Mesendoderm (in vitro differentiated cells): ENCODE measurements at regions not wholly inside any gene's neighbourhood (a gene's known extent, or its start where the extent isn't known, plus 50 kb on each side); places are given as distances from the start of the nearest gene placed in this dataset.

ENCODE experiments used
- DNase-seq: peaks from one replicate; pipeline ENCODE4 v3.0.0; 2013
- H2AK5ac ChIP-seq: 2 replicates; pipeline ENCODE4 v1.6.1; 2013; ENCODE audit warnings: low read length, inconsistent platforms
- H2BK120ac ChIP-seq: 2 replicates; pipeline ENCODE4 v1.6.1; 2013; ENCODE audit warnings: low read depth, mild to moderate bottlenecking, low read length, moderate library complexity, mixed read lengths
- H2BK15ac ChIP-seq: replicated peaks from 2 replicates; pipeline ENCODE4 v1.6.1; 2013; ENCODE audit warnings: low read depth, mild to moderate bottlenecking, moderate library complexity
- H2BK5ac ChIP-seq: 2 replicates; pipeline ENCODE4 v1.6.1; 2013; ENCODE audit warnings: low read length, inconsistent platforms
- H3K18ac ChIP-seq: 2 replicates; pipeline ENCODE4 v1.6.1; 2013; ENCODE audit warnings: mild to moderate bottlenecking, low read length, mixed read lengths
- H3K23ac ChIP-seq: one replicate; pipeline ENCODE4 v1.6.1; 2013; ENCODE audit warnings: low read length
- H3K27ac ChIP-seq: 2 replicates; pipeline ENCODE4 v1.5.1; 2013; ENCODE audit warnings: low read depth, mild to moderate bottlenecking, inconsistent platforms, low read length, moderate library complexity
- H3K27me3 ChIP-seq: 2 replicates; pipeline ENCODE4 v1.6.1; 2013; ENCODE audit warnings: low read length, control low read depth, mild to moderate bottlenecking, inconsistent platforms; ENCODE audit not compliant: insufficient read depth, poor library complexity
- H3K36me3 ChIP-seq: 2 replicates; pipeline ENCODE4 v1.6.1; 2013; ENCODE audit warnings: low read length, inconsistent platforms; ENCODE audit not compliant: control insufficient read depth, insufficient read depth
- H3K4ac ChIP-seq: one replicate; pipeline ENCODE4 v1.6.1; 2013; ENCODE audit warnings: low read depth, mild to moderate bottlenecking, low read length, moderate library complexity
- H3K4me1 ChIP-seq: 2 replicates; pipeline ENCODE4 v1.6.1; 2013; ENCODE audit warnings: low read depth, low read length, inconsistent platforms; ENCODE audit not compliant: control insufficient read depth
- H3K4me2 ChIP-seq: 2 replicates; pipeline ENCODE4 v1.6.1; 2013; ENCODE audit warnings: low read length
- H3K4me3 ChIP-seq: 2 replicates; pipeline ENCODE4 v1.5.1; 2013; ENCODE audit warnings: mild to moderate bottlenecking, low read length
- H3K56ac ChIP-seq: one replicate; pipeline ENCODE4 v1.6.1; 2013; ENCODE audit warnings: low read length
- H3K79me1 ChIP-seq: 2 replicates; pipeline ENCODE4 v1.6.1; 2013; ENCODE audit warnings: low read length, inconsistent platforms
- H3K79me2 ChIP-seq: 2 replicates; pipeline ENCODE4 v1.6.1; 2013; ENCODE audit warnings: mild to moderate bottlenecking, low read length; ENCODE audit not compliant: control insufficient read depth, insufficient read depth
- H3K9ac ChIP-seq: 2 replicates; pipeline ENCODE4 v1.6.1; 2013; ENCODE audit warnings: low read length, inconsistent platforms
- H4K5ac ChIP-seq: one replicate; pipeline ENCODE4 v1.6.1; 2013; ENCODE audit warnings: low read length
- H4K8ac ChIP-seq: one replicate; pipeline ENCODE4 v1.6.1; 2013; ENCODE audit warnings: low read depth, mild to moderate bottlenecking, control low read depth, low read length, moderate library complexity
- WGBS: extraction: QIAGEN DNeasy Blood & Tissue Kit; methylation state at CpG from one replicate; pipeline ENCODE4 v1.1.7; 2013; ENCODE audit warnings: low lambda C conversion rate, missing lambda C conversion rate; ENCODE audit not compliant: insufficient coverage; ENCODE audit errors: extremely low coverage; 5-methylcytosine and 5-hydroxymethylcytosine counted together

- no peak overlapping the region for H3K9ac ChIP-seq
- H3K23ac ChIP-seq: no peak overlapping the region
- H2BK15ac ChIP-seq: no peak overlapping the region
- no peaks in the 10 kb centered on the region for H3K4me1 ChIP-seq
- no peak overlapping the region for H4K8ac ChIP-seq
- H3K79me1 ChIP-seq: no peaks in the 10 kb centered on the region
- no peaks in the 10 kb centered on the region for H3K36me3 ChIP-seq
- DNase-seq: no peak
- H2BK120ac ChIP-seq: no peak overlapping the region
- H3K4ac ChIP-seq: no peak overlapping the region
- no peak overlapping the region for H2AK5ac ChIP-seq
- no peaks in the 10 kb centered on the region for H3K79me2 ChIP-seq
- no peak overlapping the region for H3K18ac ChIP-seq
- H4K5ac ChIP-seq: no peak overlapping the region
- H2BK5ac ChIP-seq: no peak overlapping the region
- H3K4me2 ChIP-seq: no peak overlapping the region
- no CpG with 5 or more reads among the region's 1 CpG for WGBS
- no peak overlapping the region for H3K56ac ChIP-seq
- H3K27ac ChIP-seq: no peak overlapping the region
- H3K4me3 ChIP-seq: no peak overlapping the region
- H3K27me3 ChIP-seq: no peaks in the 10 kb centered on the region
Measured at GRCh38 chr17:52504081-52504480, 345.6 kb upstream of the CA10 start.

- Histone ChIP-seq H2AK5ac (no peak overlapping the region), H3K4me3 (no peak overlapping the region), H3K27me3 (no peaks in the 10 kb centered on the region), H2BK15ac (no peak overlapping the region), H3K18ac (no peak overlapping the region), H3K79me1 (no peaks in the 10 kb centered on the region), H3K23ac (no peak overlapping the region), H2BK5ac (no peak overlapping the region), H3K9ac (no peak overlapping the region), H4K5ac (no peak overlapping the region), H3K4ac (no peak overlapping the region), H3K27ac (no peak overlapping the region), H3K56ac (no peak overlapping the region), H4K8ac (no peak overlapping the region), H3K36me3 (no peaks in the 10 kb centered on the region), H2BK120ac (no peak overlapping the region), H3K4me2 (no peak overlapping the region), H3K79me2 (no peaks in the 10 kb centered on the region), H3K4me1 (no peaks in the 10 kb centered on the region)
- WGBS: no CpG with 5 or more reads among the region's 5 CpGs
- DNase-seq: no peak
Measured at GRCh38 chr17:52495646-52496045, 337.1 kb upstream of the CA10 start.

- Histone ChIP-seq H2BK5ac (no peak overlapping the region), H3K18ac (no peak overlapping the region), H3K79me1 (no peaks in the 10 kb centered on the region), H3K36me3 (no peaks in the 10 kb centered on the region), H3K56ac (no peak overlapping the region), H3K79me2 (no peaks in the 10 kb centered on the region), H3K9ac (no peak overlapping the region), H3K4ac (no peak overlapping the region), H3K4me1 (no peaks in the 10 kb centered on the region), H3K23ac (no peak overlapping the region), H2AK5ac (no peak overlapping the region), H2BK120ac (no peak overlapping the region), H3K27me3 (no peaks in the 10 kb centered on the region), H3K27ac (no peak overlapping the region), H3K4me2 (no peak overlapping the region), H4K8ac (no peak overlapping the region), H4K5ac (no peak overlapping the region), H3K4me3 (no peak overlapping the region), H2BK15ac (no peak overlapping the region)
- DNase-seq: no peak
- no CpG with 5 or more reads among the region's 3 CpGs for WGBS
Measured at GRCh38 chr17:52482271-52482670, 323.8 kb upstream of the CA10 start.

- Histone ChIP-seq H3K9ac (no peak overlapping the region), H3K4me1 (no peaks in the 10 kb centered on the region), H2BK120ac (no peak overlapping the region), H3K79me2 (no peaks in the 10 kb centered on the region), H3K4ac (no peak overlapping the region), H3K27me3 (no peaks in the 10 kb centered on the region), H4K5ac (no peak overlapping the region), H2AK5ac (no peak overlapping the region), H3K23ac (no peak overlapping the region), H4K8ac (no peak overlapping the region), H3K4me3 (no peak overlapping the region), H3K18ac (no peak overlapping the region), H3K36me3 (no peaks in the 10 kb centered on the region), H3K4me2 (no peak overlapping the region), H3K79me1 (no peaks in the 10 kb centered on the region), H3K56ac (no peak overlapping the region), H2BK15ac (no peak overlapping the region), H2BK5ac (no peak overlapping the region), H3K27ac (no peak overlapping the region)
- WGBS: no CpG with 5 or more reads among the region's 9 CpGs
- no peak for DNase-seq
Measured at GRCh38 chr17:52477824-52478699, 319.5 kb upstream of the CA10 start.

GRCh38 chr17:52476638-52477313 is 318.3 kb upstream of the CA10 start:
- DNase-seq: no peak
- Histone ChIP-seq H3K9ac (no peak overlapping the region), H3K56ac (no peak overlapping the region), H2BK120ac (no peak overlapping the region), H3K27me3 (no peaks in the 10 kb centered on the region), H4K5ac (no peak overlapping the region), H3K4me3 (no peak overlapping the region), H3K4me1 (no peaks in the 10 kb centered on the region), H3K79me2 (no peaks in the 10 kb centered on the region), H3K4ac (no peak overlapping the region), H2AK5ac (no peak overlapping the region), H3K79me1 (no peaks in the 10 kb centered on the region), H3K36me3 (no peaks in the 10 kb centered on the region), H4K8ac (no peak overlapping the region), H3K18ac (no peak overlapping the region), H3K4me2 (no peak overlapping the region), H3K27ac (no peak overlapping the region), H2BK15ac (no peak overlapping the region), H2BK5ac (no peak overlapping the region), H3K23ac (no peak overlapping the region)
- WGBS: no CpG with 5 or more reads among the region's 2 CpGs
